Activated naive CD4-positive, alpha-beta T cell treated with anti-CD3 and anti-CD28 coated beads, Interleukin-2, amount 50 U/mL, for 24 hours (primary cell): ENCODE measurements at regions not wholly inside any gene's neighbourhood (a gene's known extent, or its start where the extent isn't known, plus 50 kb on each side); places are given as distances from the start of the nearest gene placed in this dataset.

Experiments used
- H3K27ac Mint-ChIP-seq: one replicate; pipeline ENCODE4 v1.8.0; 2021; ENCODE audit warnings: mild to moderate bottlenecking, mixed read lengths
- H3K27me3 Mint-ChIP-seq: one replicate; pipeline ENCODE4 v1.8.0; 2021; ENCODE audit warnings: mixed read lengths
- H3K36me3 Mint-ChIP-seq: one replicate; pipeline ENCODE4 v1.8.0; 2021; ENCODE audit warnings: mixed read lengths
- H3K4me1 Mint-ChIP-seq: one replicate; pipeline ENCODE4 v1.8.0; 2021; ENCODE audit warnings: mixed read lengths
- H3K4me3 Mint-ChIP-seq: one replicate; pipeline ENCODE4 v1.8.0; 2021; ENCODE audit warnings: mild to moderate bottlenecking, mixed read lengths
- H3K9me3 Mint-ChIP-seq: one replicate; pipeline ENCODE4 v1.8.0; 2021; ENCODE audit warnings: mixed read lengths

- Mint-ChIP-seq H3K9me3 (no peaks in the 10 kb centered on the region), H3K27me3 (peaks cover 2% of the 10 kb centered on the region), H3K36me3 (no peaks in the 10 kb centered on the region), H3K4me3 (no peak overlapping the region), H3K4me1 (no peaks in the 10 kb centered on the region), H3K27ac (no peak overlapping the region)
Measured at GRCh38 chr21:17976691-17977090, 157.5 kb upstream of the C21orf91 start.

GRCh38 chr21:17976139-17976538, 157.0 kb upstream of the C21orf91 start:
- H3K27ac Mint-ChIP-seq: no peak overlapping the region
- H3K36me3 Mint-ChIP-seq: no peaks in the 10 kb centered on the region
- H3K9me3 Mint-ChIP-seq: no peaks in the 10 kb centered on the region
- no peaks in the 10 kb centered on the region for H3K4me1 Mint-ChIP-seq
- peaks cover 7% of the 10 kb centered on the region for H3K27me3 Mint-ChIP-seq
- H3K4me3 Mint-ChIP-seq: no peak overlapping the region

DNA sequence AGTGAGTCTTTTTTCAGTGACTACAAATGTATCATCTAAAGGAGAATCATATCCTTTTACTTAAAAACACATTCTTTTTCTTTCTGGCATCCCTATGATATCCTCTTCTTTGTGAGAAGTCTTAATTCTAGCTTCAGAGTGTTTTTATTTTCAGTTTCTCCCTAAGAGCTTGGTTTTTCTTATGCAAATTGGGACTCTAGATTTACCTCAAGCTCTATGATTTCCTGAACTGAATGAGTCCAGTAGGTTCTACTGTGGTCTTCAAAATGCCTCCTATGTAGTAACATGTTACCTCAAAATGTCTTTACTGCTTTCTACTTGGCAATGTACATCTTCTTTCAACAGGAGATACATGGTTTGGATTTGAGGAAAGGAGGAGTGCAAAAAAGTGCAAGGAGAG, 148.2 kb upstream of the C21orf91 start:
- no peaks in the 10 kb centered on the region for H3K4me1 Mint-ChIP-seq
- H3K4me3 Mint-ChIP-seq: no peak overlapping the region
- peaks cover 7% of the 10 kb centered on the region for H3K27me3 Mint-ChIP-seq
- H3K36me3 Mint-ChIP-seq: no peaks in the 10 kb centered on the region
- H3K9me3 Mint-ChIP-seq: no peaks in the 10 kb centered on the region
- H3K27ac Mint-ChIP-seq: no peak overlapping the region

GRCh38 chr21:17964716-17965115, 145.6 kb upstream of the C21orf91 start:
- Mint-ChIP-seq H3K27me3 (no peaks in the 10 kb centered on the region), H3K27ac (no peak overlapping the region), H3K4me3 (no peak overlapping the region), H3K4me1 (no peaks in the 10 kb centered on the region), H3K36me3 (no peaks in the 10 kb centered on the region), H3K9me3 (no peaks in the 10 kb centered on the region)

DNA sequence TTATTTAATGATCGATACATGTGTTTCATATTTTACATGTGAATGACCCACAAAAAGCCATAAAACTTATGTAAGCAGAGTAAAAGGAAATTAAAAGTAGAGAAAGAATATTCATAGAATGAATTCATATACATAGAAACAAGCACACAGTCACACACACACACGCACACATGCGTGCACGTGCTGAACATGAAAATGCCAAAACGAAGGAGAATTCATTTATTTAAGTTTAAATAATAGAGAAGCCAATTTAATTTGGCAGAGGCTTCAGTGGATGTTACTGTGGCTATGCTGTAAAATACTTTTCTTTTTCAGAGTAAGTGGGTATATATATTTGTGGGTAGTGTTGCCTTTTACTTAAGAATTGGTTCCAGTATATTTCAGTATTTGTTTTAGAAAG, 145.0 kb upstream of the C21orf91 start:
- Mint-ChIP-seq H3K4me3 (no peak overlapping the region), H3K27ac (no peak overlapping the region), H3K27me3 (no peaks in the 10 kb centered on the region), H3K9me3 (no peaks in the 10 kb centered on the region), H3K36me3 (no peaks in the 10 kb centered on the region), H3K4me1 (no peaks in the 10 kb centered on the region)

DNA sequence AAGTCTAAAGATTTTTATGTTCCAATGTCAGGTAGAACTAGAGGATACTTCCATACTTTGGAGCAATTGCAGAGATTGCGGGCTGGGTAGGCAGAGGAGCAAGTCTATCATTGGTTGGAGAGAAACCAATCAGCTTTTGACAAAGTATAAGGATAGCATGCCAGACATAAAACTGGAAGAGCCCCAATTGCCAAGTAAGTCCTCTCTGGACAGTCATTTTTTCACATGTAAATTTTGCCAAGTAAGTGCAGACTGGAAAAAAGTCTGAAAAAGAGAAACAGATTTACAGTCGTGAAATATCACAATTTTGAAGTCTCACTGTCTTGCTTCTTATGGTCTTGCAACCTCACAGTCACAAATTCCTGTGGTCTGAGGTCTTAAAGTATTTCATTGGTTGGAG, 131.4 kb upstream of the C21orf91 start:
- H3K4me3 Mint-ChIP-seq: no peak overlapping the region
- no peaks in the 10 kb centered on the region for H3K4me1 Mint-ChIP-seq
- no peaks in the 10 kb centered on the region for H3K36me3 Mint-ChIP-seq
- H3K27me3 Mint-ChIP-seq: peaks cover under 1% of the 10 kb centered on the region
- no peak overlapping the region for H3K27ac Mint-ChIP-seq
- peaks cover 3% of the 10 kb centered on the region for H3K9me3 Mint-ChIP-seq

- H3K4me3 Mint-ChIP-seq: no peak overlapping the region
Measured at GRCh38 chr21:17949421-17949820, 130.3 kb upstream of the C21orf91 start.

GRCh38 chr21:17947531-17947930, 128.4 kb upstream of the C21orf91 start:
- H3K27ac Mint-ChIP-seq: no peak overlapping the region
- H3K36me3 Mint-ChIP-seq: peaks cover 3% of the 10 kb centered on the region
- H3K4me1 Mint-ChIP-seq: no peaks in the 10 kb centered on the region
- no peak overlapping the region for H3K4me3 Mint-ChIP-seq
- H3K27me3 Mint-ChIP-seq: peaks cover 6% of the 10 kb centered on the region
- peaks cover 8% of the 10 kb centered on the region for H3K9me3 Mint-ChIP-seq

More at GRCh38 chr21:17949421-17949820, 130.3 kb upstream of the C21orf91 start:
- Mint-ChIP-seq H3K36me3 (peaks cover 3% of the 10 kb centered on the region), H3K27ac (no peak overlapping the region), H3K9me3 (peaks cover 8% of the 10 kb centered on the region), H3K27me3 (peaks cover 6% of the 10 kb centered on the region), H3K4me1 (no peaks in the 10 kb centered on the region)

GRCh38 chr21:17931080-17931479, 111.9 kb upstream of the C21orf91 start:
- H3K27me3 Mint-ChIP-seq: peaks cover 3% of the 10 kb centered on the region

DNA sequence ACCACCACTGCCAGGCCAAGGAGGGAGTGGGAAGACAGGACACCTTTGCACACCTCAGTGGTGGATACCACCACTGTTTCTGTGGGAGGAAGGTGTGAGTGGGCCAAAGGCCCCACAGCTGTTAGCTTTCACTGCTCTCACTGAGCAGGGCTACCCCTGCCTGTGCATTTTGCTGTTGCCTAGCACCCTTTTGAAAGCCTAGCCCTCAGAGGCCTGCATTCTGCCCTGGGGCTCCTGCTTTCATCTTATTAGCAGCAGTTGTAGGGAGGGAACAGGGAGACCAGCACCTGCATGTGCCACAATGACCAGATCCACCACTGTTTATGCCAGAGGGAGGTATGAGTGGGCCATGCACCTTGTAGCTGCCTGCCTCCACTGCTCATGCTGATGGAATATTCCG, 110.9 kb upstream of the C21orf91 start:
- Mint-ChIP-seq H3K4me3 (no peak overlapping the region), H3K36me3 (no peaks in the 10 kb centered on the region), H3K27me3 (peaks cover 3% of the 10 kb centered on the region), H3K4me1 (no peaks in the 10 kb centered on the region), H3K9me3 (no peaks in the 10 kb centered on the region), H3K27ac (no peak overlapping the region)

More at GRCh38 chr21:17931080-17931479, 111.9 kb upstream of the C21orf91 start:
- Mint-ChIP-seq H3K36me3 (no peaks in the 10 kb centered on the region), H3K4me3 (no peak overlapping the region), H3K4me1 (no peaks in the 10 kb centered on the region), H3K9me3 (no peaks in the 10 kb centered on the region), H3K27ac (no peak overlapping the region)

- Mint-ChIP-seq H3K27me3 (peaks cover 3% of the 10 kb centered on the region), H3K4me1 (no peaks in the 10 kb centered on the region), H3K9me3 (no peaks in the 10 kb centered on the region)
Measured at GRCh38 chr21:17929510-17929909, 110.4 kb upstream of the C21orf91 start.

DNA sequence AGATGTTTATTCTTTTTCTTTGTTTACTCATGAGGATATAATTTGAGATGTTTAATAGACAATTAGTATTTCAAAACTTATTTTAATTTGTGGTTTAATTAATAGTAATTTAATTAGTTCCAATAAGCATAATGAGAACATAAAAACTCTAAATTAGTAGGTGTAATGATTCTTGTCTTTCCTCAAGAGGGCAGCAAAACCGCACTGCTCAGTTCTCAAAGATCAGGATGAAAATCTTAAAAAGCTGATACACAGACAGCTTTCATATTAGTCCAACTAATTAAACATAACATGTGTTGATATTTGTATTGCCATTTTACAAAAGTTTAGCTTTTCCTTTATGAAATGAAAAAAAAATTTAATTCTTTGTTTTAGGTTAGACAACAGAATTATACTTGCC, 106.7 kb upstream of the C21orf91 start:
- Mint-ChIP-seq H3K27ac (no peak overlapping the region), H3K9me3 (no peaks in the 10 kb centered on the region), H3K36me3 (no peaks in the 10 kb centered on the region), H3K4me3 (no peak overlapping the region), H3K4me1 (no peaks in the 10 kb centered on the region), H3K27me3 (no peaks in the 10 kb centered on the region)

More at GRCh38 chr21:17929510-17929909, 110.4 kb upstream of the C21orf91 start:
- H3K27ac Mint-ChIP-seq: no peak overlapping the region
- no peaks in the 10 kb centered on the region for H3K36me3 Mint-ChIP-seq
- no peak overlapping the region for H3K4me3 Mint-ChIP-seq

- no peaks in the 10 kb centered on the region for H3K27me3 Mint-ChIP-seq
- no peak overlapping the region for H3K27ac Mint-ChIP-seq
- H3K4me3 Mint-ChIP-seq: no peak overlapping the region
- H3K9me3 Mint-ChIP-seq: peaks cover 4% of the 10 kb centered on the region
- no peaks in the 10 kb centered on the region for H3K4me1 Mint-ChIP-seq
- H3K36me3 Mint-ChIP-seq: no peaks in the 10 kb centered on the region
Measured at GRCh38 chr21:17925000-17925610, 105.9 kb upstream of the C21orf91 start.

- H3K9me3 Mint-ChIP-seq: peaks cover 15% of the 10 kb centered on the region
- H3K27me3 Mint-ChIP-seq: peaks cover 2% of the 10 kb centered on the region
- peaks cover 6% of the 10 kb centered on the region for H3K36me3 Mint-ChIP-seq
- no peaks in the 10 kb centered on the region for H3K4me1 Mint-ChIP-seq
- H3K4me3 Mint-ChIP-seq: no peak overlapping the region
- no peak overlapping the region for H3K27ac Mint-ChIP-seq
Measured at GRCh38 chr21:17921579-17922530, 102.7 kb upstream of the C21orf91 start.

- H3K4me1 Mint-ChIP-seq: no peaks in the 10 kb centered on the region
- H3K4me3 Mint-ChIP-seq: no peak overlapping the region
- H3K27ac Mint-ChIP-seq: no peak overlapping the region
- peaks cover 15% of the 10 kb centered on the region for H3K9me3 Mint-ChIP-seq
- H3K36me3 Mint-ChIP-seq: peaks cover 6% of the 10 kb centered on the region
- peaks cover 7% of the 10 kb centered on the region for H3K27me3 Mint-ChIP-seq
Measured at GRCh38 chr21:17915976-17916375, 96.8 kb upstream of the C21orf91 start.

GRCh38 chr21:17911628-17912027, 92.5 kb upstream of the C21orf91 start:
- H3K4me1 Mint-ChIP-seq: no peaks in the 10 kb centered on the region
- peaks cover 5% of the 10 kb centered on the region for H3K27me3 Mint-ChIP-seq
- no peaks in the 10 kb centered on the region for H3K9me3 Mint-ChIP-seq
- H3K4me3 Mint-ChIP-seq: no peak overlapping the region
- H3K27ac Mint-ChIP-seq: no peak overlapping the region
- no peaks in the 10 kb centered on the region for H3K36me3 Mint-ChIP-seq
